Tibial artery (tissue), 4 donors: ENCODE measurements at regions not wholly inside any gene's neighbourhood (a gene's known extent, or its start where the extent isn't known, plus 50 kb on each side); places are given as distances from the start of the nearest gene placed in this dataset.

Source experiments
- DNase-seq, 2 donors: peaks; one replicate each; pipeline ENCODE4 v3.0.0-alpha.2; 2019
- H3K27ac ChIP-seq, 2 donors: fragments of 200-600 bp; sonication (generic) in 1 of 2; 1 replicate in 1 of 2; 2 replicates in 1 of 2; pipeline ENCODE4 v1.5.1; 2018 to 2019; ENCODE audit warnings: mild to moderate bottlenecking in 1 of 2
- H3K27me3 ChIP-seq, 2 donors: fragments of 200-600 bp; sonication (generic) in 1 of 2; one replicate each; pipeline versions ENCODE4 v1.5.1 to v1.6.0; 2016 to 2019
- H3K36me3 ChIP-seq, 3 donors: fragments of 200-600 bp; sonication (generic) in 2 of 3; one replicate each; pipeline ENCODE4 v1.5.1; 2016 to 2019; ENCODE audit warnings: mild to moderate bottlenecking in 2 of 3
- H3K4me1 ChIP-seq, 4 donors: fragments of 200-600 bp; sonication (generic) in 2 of 4; 1 replicate in 3 of 4; 2 replicates in 1 of 4; pipeline ENCODE4 v1.5.1; 2016 to 2019
- H3K4me3 ChIP-seq, 2 donors: fragments of 200-600 bp; sonication (generic) in 1 of 2; 1 replicate in 1 of 2; 2 replicates in 1 of 2; pipeline ENCODE4 v1.5.1; 2018 to 2019; ENCODE audit warnings: mild to moderate bottlenecking in 2 of 2
- H3K9me3 ChIP-seq, 3 donors: fragments of 200-600 bp; sonication (generic) in 1 of 3; one replicate each; pipeline ENCODE4 v1.5.1; 2016 to 2019
- intact Hi-C: fragments of 100-400 bp; cut with DNase I; formaldehyde crosslinking; loops from one replicate; pipeline ENCODE4 v1.15.0; 2023; ENCODE audit warnings: low total_unique reads
- TF ChIP-seq, protein P1 (sequence below), 2 experiments: fragments of 200-600 bp in 1 of 2; fragments of 450-650 bp in 1 of 2; IDR thresholded peaks; one replicate each; pipeline ENCODE4 v1.5.1; 2017 to 2019; ENCODE audit warnings: antibody characterized with exemption in 2 of 2, mild to moderate bottlenecking in 1 of 2, moderate library complexity in 1 of 2

GRCh38 chr1:224791362-224791941, 138.0 kb upstream of the DNAH14 start:
- Histone ChIP-seq H3K36me3 (no peaks in the 10 kb centered on the region), H3K27me3 (no peaks in the 10 kb centered on the region), H3K4me3 (no peak overlapping the region), H3K9me3 (no peaks in the 10 kb centered on the region), H3K4me1 (no peaks in the 10 kb centered on the region), H3K27ac (no peak overlapping the region)
- TF ChIP-seq, protein P1, sequence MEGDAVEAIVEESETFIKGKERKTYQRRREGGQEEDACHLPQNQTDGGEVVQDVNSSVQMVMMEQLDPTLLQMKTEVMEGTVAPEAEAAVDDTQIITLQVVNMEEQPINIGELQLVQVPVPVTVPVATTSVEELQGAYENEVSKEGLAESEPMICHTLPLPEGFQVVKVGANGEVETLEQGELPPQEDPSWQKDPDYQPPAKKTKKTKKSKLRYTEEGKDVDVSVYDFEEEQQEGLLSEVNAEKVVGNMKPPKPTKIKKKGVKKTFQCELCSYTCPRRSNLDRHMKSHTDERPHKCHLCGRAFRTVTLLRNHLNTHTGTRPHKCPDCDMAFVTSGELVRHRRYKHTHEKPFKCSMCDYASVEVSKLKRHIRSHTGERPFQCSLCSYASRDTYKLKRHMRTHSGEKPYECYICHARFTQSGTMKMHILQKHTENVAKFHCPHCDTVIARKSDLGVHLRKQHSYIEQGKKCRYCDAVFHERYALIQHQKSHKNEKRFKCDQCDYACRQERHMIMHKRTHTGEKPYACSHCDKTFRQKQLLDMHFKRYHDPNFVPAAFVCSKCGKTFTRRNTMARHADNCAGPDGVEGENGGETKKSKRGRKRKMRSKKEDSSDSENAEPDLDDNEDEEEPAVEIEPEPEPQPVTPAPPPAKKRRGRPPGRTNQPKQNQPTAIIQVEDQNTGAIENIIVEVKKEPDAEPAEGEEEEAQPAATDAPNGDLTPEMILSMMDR (IDR thresholded peaks at IDR 0.05): no peak
- no peak for DNase-seq
- intact Hi-C loops: no loop called here

DNA sequence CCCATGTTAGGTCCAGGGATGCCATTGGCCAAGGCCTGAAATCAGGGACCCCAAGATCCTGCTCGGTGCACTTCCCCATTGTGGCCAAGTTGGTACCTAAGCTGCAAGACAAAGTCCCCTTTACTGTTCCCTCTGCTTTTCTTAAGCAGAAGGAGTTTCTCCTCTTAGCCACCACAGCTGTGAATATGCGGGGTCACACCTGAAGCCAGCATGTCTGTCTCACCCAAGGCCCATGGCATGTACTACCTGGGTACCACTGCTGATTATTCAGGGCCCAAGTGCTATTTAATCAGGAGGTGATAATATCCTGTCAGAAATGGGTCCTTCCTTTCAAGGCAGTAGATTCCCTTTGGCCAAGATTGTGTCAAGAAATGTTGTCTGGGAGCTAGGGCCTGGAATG, 133.9 kb upstream of the DNAH14 start:
- no peaks in the 10 kb centered on the region for H3K27me3 ChIP-seq
- no peak overlapping the region for H3K4me3 ChIP-seq
- TF ChIP-seq, protein P1 (IDR thresholded peaks at IDR 0.05): no peak
- no peaks in the 10 kb centered on the region for H3K36me3 ChIP-seq
- no peak overlapping the region for H3K27ac ChIP-seq
- intact Hi-C loops: no loop called here
- H3K4me1 ChIP-seq: no peaks in the 10 kb centered on the region
- H3K9me3 ChIP-seq: no peaks in the 10 kb centered on the region
- no peak for DNase-seq

GRCh38 chr1:224799083-224799482, 130.4 kb upstream of the DNAH14 start:
- Histone ChIP-seq H3K4me3 (no peak overlapping the region), H3K9me3 (no peaks in the 10 kb centered on the region), H3K27me3 (no peaks in the 10 kb centered on the region), H3K27ac (no peak overlapping the region), H3K4me1 (no peaks in the 10 kb centered on the region), H3K36me3 (no peaks in the 10 kb centered on the region)
- intact Hi-C loops: no loop called here
- DNase-seq: no peak
- TF ChIP-seq, protein P1 (IDR thresholded peaks at IDR 0.05): no peak

GRCh38 chr1:224800486-224801119, 128.9 kb upstream of the DNAH14 start:
- no peaks in the 10 kb centered on the region for H3K4me1 ChIP-seq
- no peaks in the 10 kb centered on the region for H3K27me3 ChIP-seq
- H3K36me3 ChIP-seq: no peaks in the 10 kb centered on the region
- H3K4me3 ChIP-seq: no peak overlapping the region
- H3K9me3 ChIP-seq: no peaks in the 10 kb centered on the region
- DNase-seq: no peak
- H3K27ac ChIP-seq: no peak overlapping the region
- intact Hi-C loops: no loop called here
- TF ChIP-seq, protein P1 (IDR thresholded peaks at IDR 0.05): no peak

GRCh38 chr1:224801844-224802490, 127.5 kb upstream of the DNAH14 start:
- Histone ChIP-seq H3K9me3 (no peaks in the 10 kb centered on the region), H3K4me3 (no peak overlapping the region), H3K36me3 (no peaks in the 10 kb centered on the region), H3K27me3 (no peaks in the 10 kb centered on the region), H3K27ac (no peak overlapping the region), H3K4me1 (no peaks in the 10 kb centered on the region)
- TF ChIP-seq, protein P1 (IDR thresholded peaks at IDR 0.05): no peak
- no peak for DNase-seq
- intact Hi-C loops: no loop called here
